ENCODE measurements at regions not wholly inside any gene's neighbourhood (a gene's known extent, or its start where the extent isn't known, plus 50 kb on each side); places are given as distances from the start of the nearest gene placed in this dataset.

- in situ Hi-C loops (cut with HindIII; ENCODE audit: low sequenced_read_pairs): no loop called here
- TF ChIP-seq CTCF (IDR thresholded peaks at IDR 0.05; ENCODE audit: low read depth, low read length): no peak
- no peak overlapping the region for H3K4me3 ChIP-seq (ENCODE audit: low read depth, low read length)
- no peak for DNase-seq (ENCODE audit: low read depth, low spot score)
These were observed 1569.8 kb upstream of the TENM4 start for GRCh38 chr11:81010631-81011030.

- peak; percentile 54 for DNase-seq (ENCODE audit: low read depth, low spot score)
- no peak overlapping the region for H3K4me3 ChIP-seq (ENCODE audit: low read depth, low read length)
- TF ChIP-seq CTCF (IDR thresholded peaks at IDR 0.05; ENCODE audit: low read depth, low read length): peak; percentile 10
- in situ Hi-C loops (cut with HindIII; ENCODE audit: low sequenced_read_pairs): no loop called here
These were observed 1566.2 kb upstream of the TENM4 start for GRCh38 chr11:81007046-81007445.

GRCh38 chr11:81005595-81005994 lies 1564.8 kb upstream of the TENM4 start:
- TF ChIP-seq CTCF (IDR thresholded peaks at IDR 0.05; ENCODE audit: low read depth, low read length): no peak
- in situ Hi-C loops (cut with HindIII; ENCODE audit: low sequenced_read_pairs): no loop called here
- peak; percentile 92 for DNase-seq (ENCODE audit: low read depth, low spot score)

GRCh38 chr11:81004576-81004975 lies 1563.7 kb upstream of the TENM4 start:
- TF ChIP-seq CTCF (IDR thresholded peaks at IDR 0.05; ENCODE audit: low read depth, low read length): no peak
- no peak for DNase-seq (ENCODE audit: low read depth, low spot score)
- H3K4me3 ChIP-seq (ENCODE audit: low read depth, low read length): no peak overlapping the region
- in situ Hi-C loops (cut with HindIII; ENCODE audit: low sequenced_read_pairs): no loop called here

More at GRCh38 chr11:81005595-81005994, 1564.8 kb upstream of the TENM4 start:
- H3K4me3 ChIP-seq (ENCODE audit: low read depth, low read length): no peak overlapping the region

- no peak for DNase-seq (ENCODE audit: low read depth, low spot score)
- TF ChIP-seq CTCF (IDR thresholded peaks at IDR 0.05; ENCODE audit: low read depth, low read length): no peak
- H3K4me3 ChIP-seq (ENCODE audit: low read depth, low read length): no peak overlapping the region
- in situ Hi-C loops (cut with HindIII; ENCODE audit: low sequenced_read_pairs): no loop called here
These were observed 1561.5 kb upstream of the TENM4 start for GRCh38 chr11:81002374-81002773.

- in situ Hi-C loops (cut with HindIII; ENCODE audit: low sequenced_read_pairs): no loop called here
- no peak for TF ChIP-seq CTCF (IDR thresholded peaks at IDR 0.05; ENCODE audit: low read depth, low read length)
- no peak for DNase-seq (ENCODE audit: low read depth, low spot score)
- no peak overlapping the region for H3K4me3 ChIP-seq (ENCODE audit: low read depth, low read length)
These were observed 1559.9 kb upstream of the TENM4 start for GRCh38 chr11:81000735-81001134.

- in situ Hi-C loops (cut with HindIII; ENCODE audit: low sequenced_read_pairs): no loop called here
- H3K4me3 ChIP-seq (ENCODE audit: low read depth, low read length): no peak overlapping the region
- no peak for TF ChIP-seq CTCF (IDR thresholded peaks at IDR 0.05; ENCODE audit: low read depth, low read length)
- DNase-seq (ENCODE audit: low read depth, low spot score): no peak
These were observed 1559.5 kb upstream of the TENM4 start for GRCh38 chr11:81000334-81000733.
